ENCODE measurements at regions not wholly inside any gene's neighbourhood (a gene's known extent, or its start where the extent isn't known, plus 50 kb on each side); places are given as distances from the start of the nearest gene placed in this dataset.

DNA sequence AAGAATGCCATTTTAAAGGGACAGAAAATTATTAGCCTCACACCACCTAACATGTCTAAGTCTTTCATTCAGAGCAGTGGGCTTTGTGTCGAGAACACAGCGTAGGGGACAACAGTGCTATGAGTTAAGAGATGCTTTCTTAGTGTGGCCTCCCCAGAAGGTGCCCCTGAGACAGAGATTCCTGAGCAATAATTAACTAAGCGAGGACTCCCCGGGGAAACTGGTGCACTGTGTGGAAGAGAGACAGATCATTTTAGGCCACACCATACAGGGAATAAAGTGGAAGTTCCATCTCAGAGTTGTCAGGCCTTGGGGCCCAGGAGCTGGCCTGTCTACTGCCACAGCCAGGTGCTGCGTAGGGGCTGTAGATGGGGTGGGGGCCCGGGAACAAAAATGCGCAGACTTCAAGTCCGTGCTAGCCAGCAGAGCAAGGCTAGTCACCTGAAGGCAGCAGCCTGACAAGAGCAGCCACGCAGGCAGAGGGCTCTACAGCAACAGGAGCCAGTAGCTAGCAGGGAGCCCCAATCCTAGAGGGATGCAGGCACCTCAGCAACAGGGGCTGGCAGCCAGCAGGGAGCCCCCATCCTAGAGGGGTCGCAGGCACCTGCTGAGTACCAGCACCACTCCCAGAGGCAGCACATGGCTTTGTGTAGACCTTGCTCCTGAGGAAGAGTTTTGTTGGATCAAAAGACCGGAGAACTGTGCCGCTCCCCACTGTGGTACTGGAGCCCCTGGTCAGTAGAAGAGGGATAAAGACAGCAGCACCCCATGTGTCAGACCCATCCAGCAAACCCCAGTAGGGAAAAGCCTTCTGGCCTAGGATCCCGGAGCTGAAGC is 63.0 kb upstream of the NXT1 start:
- POLR2A ChIA-PET, result no interaction called here
- no peaks in the 10 kb centered on the region for H3K36me3 Mint-ChIP-seq
- ATAC-seq (ENCODE audit: low read depth) (no peak), DNase-seq (no peak)
- no peak overlapping the region for H3K27ac Mint-ChIP-seq
- no peaks in the 10 kb centered on the region for H3K9me3 Mint-ChIP-seq
- H3K4me3 Mint-ChIP-seq, result no peak overlapping the region
- H3K4me1 Mint-ChIP-seq, result peaks cover 3% of the 10 kb centered on the region
- H3K27me3 Mint-ChIP-seq, result peaks cover 2% of the 10 kb centered on the region

DNA sequence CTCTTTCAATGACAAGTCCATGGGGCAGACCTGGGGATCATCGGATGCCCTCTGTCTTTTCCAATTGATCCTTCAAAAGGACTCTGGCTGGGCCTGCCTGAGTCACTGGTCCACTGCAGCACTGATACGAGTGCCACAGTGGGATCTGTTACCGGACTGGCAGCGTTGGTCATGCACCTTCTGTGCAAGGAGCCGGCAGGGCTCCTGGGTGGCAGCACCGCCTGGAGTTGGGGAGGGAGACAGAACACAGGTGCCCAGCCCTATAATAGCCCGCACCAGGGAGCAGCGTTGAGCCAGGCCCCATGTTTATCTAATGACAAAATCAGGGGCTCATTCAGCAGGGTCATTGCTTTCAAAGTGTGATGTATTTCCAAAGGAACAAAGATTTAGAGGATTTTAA is 64.2 kb upstream of the NXT1 start:
- Mint-ChIP-seq H3K27ac (no peak overlapping the region), H3K9me3 (no peaks in the 10 kb centered on the region), H3K27me3 (peaks cover 2% of the 10 kb centered on the region), H3K4me3 (no peak overlapping the region), H3K4me1 (peaks cover 3% of the 10 kb centered on the region), H3K36me3 (no peaks in the 10 kb centered on the region)
- ATAC-seq (ENCODE audit: low read depth), result no peak
- DNase-seq, result no peak
- POLR2A ChIA-PET, result no interaction called here

DNA sequence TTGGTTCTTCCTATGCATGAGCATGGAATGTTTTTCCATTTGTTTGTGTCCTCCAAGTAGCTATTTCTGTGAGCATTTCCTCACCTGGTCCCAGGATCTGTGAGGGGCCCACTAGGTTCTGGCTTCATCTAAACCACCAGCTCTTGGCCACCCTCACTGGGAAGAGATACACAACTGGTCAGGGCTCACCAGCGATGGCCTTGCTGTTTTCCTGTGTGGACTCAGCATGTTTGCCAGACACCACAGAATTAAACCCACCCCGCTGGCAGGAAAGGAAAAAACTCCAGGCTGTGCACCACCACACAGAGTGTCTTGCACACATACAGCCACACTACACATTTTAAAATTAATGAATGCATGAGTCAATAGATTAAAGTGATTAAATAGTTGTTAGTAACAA is 65.1 kb upstream of the NXT1 start:
- Mint-ChIP-seq H3K27ac (no peak overlapping the region), H3K27me3 (peaks cover 2% of the 10 kb centered on the region), H3K4me1 (peaks cover 3% of the 10 kb centered on the region), H3K36me3 (no peaks in the 10 kb centered on the region), H3K4me3 (no peak overlapping the region), H3K9me3 (no peaks in the 10 kb centered on the region)
- DNase-seq, result no peak
- POLR2A ChIA-PET, result no interaction called here
- ATAC-seq (ENCODE audit: low read depth), result no peak

DNA sequence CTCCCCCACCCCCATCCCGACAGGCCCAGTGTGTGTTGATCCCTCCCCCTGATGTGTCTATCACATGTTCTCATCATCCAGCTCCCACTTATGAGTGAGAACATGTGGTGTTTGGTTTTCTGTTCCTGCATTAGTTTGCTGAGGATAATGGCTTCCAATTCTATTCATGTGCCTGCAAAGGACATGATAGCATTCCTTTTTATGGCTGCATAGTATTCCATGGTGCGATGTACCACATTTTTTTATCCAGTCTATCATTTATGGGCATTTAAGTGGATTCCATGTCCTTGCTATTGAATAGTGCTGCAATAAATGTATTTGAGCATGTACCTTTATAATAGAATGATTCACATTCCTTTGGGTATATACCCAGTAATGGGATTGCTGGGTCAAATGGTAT is 66.6 kb upstream of the NXT1 start:
- POLR2A ChIA-PET, result no interaction called here
- DNase-seq (no peak), ATAC-seq (ENCODE audit: low read depth) (no peak)
- Mint-ChIP-seq H3K9me3 (no peaks in the 10 kb centered on the region), H3K27ac (no peak overlapping the region), H3K27me3 (peaks cover 2% of the 10 kb centered on the region), H3K4me3 (no peak overlapping the region), H3K4me1 (peaks cover 3% of the 10 kb centered on the region), H3K36me3 (no peaks in the 10 kb centered on the region)

DNA sequence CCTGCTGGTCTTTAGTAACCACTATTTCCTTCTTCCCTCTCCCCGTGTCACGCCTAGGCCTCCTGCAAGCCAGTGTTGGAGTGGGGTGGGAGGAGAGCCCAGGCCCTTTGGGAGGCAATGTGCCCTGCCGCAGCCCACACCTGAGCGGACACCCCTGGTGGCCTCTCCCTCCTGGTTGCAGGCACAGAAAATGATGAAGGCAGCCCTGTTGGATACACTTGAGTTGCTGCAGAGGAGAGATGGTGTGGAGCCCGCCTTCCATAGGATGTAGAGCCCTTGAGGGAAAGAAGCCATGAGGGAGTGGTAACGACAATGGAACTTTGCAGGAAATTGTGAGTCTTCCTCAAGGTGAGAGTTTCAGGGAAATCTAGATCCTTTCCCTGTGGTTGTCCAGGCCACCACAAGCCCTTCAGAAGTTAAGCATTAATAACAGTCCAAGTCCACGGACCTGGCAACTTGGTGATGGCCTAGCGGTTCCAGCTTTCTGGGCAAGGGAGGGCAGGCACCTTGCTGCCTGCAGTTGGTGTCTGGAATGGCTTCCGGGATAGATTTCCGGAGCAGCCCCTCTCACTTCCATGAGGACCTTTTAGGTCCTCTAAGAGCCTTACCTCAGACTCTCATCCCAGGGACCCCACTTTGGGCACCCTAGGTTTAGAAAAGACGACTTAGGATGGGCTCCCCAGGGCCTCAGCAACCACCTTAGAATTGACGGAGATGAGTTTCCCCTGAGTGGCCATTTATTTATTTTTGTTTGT is 67.3 kb upstream of the NXT1 start:
- Mint-ChIP-seq H3K9me3 (no peaks in the 10 kb centered on the region), H3K27me3 (peaks cover 2% of the 10 kb centered on the region), H3K36me3 (no peaks in the 10 kb centered on the region), H3K4me3 (no peak overlapping the region), H3K4me1 (peaks cover 3% of the 10 kb centered on the region), H3K27ac (no peak overlapping the region)
- ATAC-seq (ENCODE audit: low read depth) (no peak), DNase-seq (no peak)
- POLR2A ChIA-PET, result no interaction called here

DNA sequence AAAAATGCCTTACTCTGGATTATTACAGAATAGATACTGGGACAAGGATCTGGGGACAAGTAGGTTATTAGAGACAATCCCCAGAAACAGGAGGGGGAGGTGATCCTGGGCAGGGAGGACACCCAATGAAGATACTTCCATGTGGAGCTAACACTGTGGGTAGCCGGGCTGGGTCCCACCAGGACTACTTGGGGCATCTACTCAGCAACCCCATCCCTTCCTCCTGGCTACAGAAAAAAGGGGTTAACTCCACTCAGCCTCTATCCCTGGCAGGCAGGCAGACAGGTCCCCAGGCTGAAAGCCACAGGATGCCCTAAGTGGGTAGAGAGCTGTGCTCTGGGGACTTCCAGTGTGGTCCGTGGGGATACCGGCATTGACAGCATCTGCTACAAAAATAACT is 68.0 kb upstream of the NXT1 start:
- ATAC-seq (ENCODE audit: low read depth) (no peak), DNase-seq (no peak)
- H3K9me3 Mint-ChIP-seq, result no peaks in the 10 kb centered on the region
- peaks cover 3% of the 10 kb centered on the region for H3K4me1 Mint-ChIP-seq
- POLR2A ChIA-PET, result no interaction called here
- no peak overlapping the region for H3K4me3 Mint-ChIP-seq
- H3K27ac Mint-ChIP-seq, result no peak overlapping the region
- H3K36me3 Mint-ChIP-seq, result no peaks in the 10 kb centered on the region
- H3K27me3 Mint-ChIP-seq, result peaks cover 2% of the 10 kb centered on the region

DNA sequence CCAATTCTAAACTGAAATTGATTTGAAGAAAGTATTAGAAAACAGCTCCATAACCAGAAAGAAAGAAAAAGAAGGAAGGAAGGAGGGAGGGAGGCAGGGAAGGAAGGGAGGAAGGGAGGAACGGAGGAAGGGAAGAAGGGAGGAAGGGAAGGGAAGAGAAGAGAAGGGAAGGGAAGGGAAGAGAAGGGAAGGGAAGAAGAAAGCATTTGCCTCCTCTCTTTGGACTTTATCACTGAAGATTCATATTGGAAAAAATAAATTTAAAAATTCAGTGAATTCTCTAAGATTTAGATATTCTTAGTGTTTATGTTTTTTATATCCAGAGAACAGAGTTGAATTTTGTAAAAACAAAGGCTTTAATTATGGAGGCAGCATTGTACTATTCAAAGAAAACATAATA is 68.5 kb upstream of the NXT1 start:
- H3K36me3 Mint-ChIP-seq, result no peaks in the 10 kb centered on the region
- no peak for DNase-seq
- H3K4me1 Mint-ChIP-seq, result peaks cover 3% of the 10 kb centered on the region
- H3K27ac Mint-ChIP-seq, result no peak overlapping the region
- H3K4me3 Mint-ChIP-seq, result no peak overlapping the region
- POLR2A ChIA-PET, result no interaction called here
- no peak for ATAC-seq (ENCODE audit: low read depth)
- H3K9me3 Mint-ChIP-seq, result no peaks in the 10 kb centered on the region
- peaks cover 2% of the 10 kb centered on the region for H3K27me3 Mint-ChIP-seq

DNA sequence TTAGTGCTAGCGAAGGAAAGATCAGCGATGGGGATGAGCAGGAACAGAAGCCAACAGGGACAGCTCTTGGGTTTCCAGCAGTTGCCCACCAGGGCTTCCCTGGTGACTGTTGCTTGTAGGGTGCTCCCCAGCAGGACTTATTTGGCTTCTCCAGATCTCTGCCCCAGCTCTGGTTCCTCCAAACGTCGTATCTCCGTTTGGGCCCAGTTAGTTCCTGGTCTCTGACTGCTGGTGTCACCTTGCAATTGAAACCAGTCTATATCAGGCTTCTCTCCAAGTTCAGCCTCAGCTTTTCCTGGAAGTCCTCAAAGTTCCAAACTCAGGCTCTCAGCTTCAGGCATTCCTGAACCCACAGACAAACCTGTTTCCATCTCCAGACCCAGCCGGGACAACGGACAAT is 70.8 kb upstream of the NXT1 start:
- Mint-ChIP-seq H3K36me3 (no peaks in the 10 kb centered on the region), H3K4me1 (peaks cover 3% of the 10 kb centered on the region), H3K4me3 (no peak overlapping the region), H3K27ac (no peak overlapping the region), H3K27me3 (peaks cover 2% of the 10 kb centered on the region), H3K9me3 (no peaks in the 10 kb centered on the region)
- no peak for ATAC-seq (ENCODE audit: low read depth)
- no peak for DNase-seq
- POLR2A ChIA-PET, result no interaction called here

DNA sequence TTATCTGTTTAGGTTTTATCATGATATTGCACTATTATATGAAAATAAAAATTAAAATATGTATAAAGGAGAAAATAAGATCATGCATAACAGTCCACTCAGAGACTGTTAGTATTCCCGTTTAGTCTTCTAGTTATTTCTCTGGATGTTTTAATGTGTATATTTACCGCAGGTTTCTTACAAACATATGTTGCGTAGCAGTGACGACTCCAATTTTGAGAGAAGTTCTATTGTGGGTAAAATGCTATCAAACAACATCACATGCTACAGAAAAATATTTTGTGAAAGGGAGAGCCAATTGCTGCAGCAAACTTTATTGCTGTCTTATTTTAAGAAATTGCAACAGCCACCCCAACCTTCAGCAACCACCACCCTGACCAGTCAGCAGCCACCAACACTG is 72.4 kb upstream of the NXT1 start:
- H3K9me3 Mint-ChIP-seq, result no peaks in the 10 kb centered on the region
- POLR2A ChIA-PET, result no interaction called here
- H3K4me1 Mint-ChIP-seq, result peaks cover 3% of the 10 kb centered on the region
- no peak for ATAC-seq (ENCODE audit: low read depth)
- H3K27ac Mint-ChIP-seq, result no peak overlapping the region
- no peaks in the 10 kb centered on the region for H3K27me3 Mint-ChIP-seq
- H3K4me3 Mint-ChIP-seq, result no peak overlapping the region
- DNase-seq, result no peak
- H3K36me3 Mint-ChIP-seq, result no peaks in the 10 kb centered on the region

DNA sequence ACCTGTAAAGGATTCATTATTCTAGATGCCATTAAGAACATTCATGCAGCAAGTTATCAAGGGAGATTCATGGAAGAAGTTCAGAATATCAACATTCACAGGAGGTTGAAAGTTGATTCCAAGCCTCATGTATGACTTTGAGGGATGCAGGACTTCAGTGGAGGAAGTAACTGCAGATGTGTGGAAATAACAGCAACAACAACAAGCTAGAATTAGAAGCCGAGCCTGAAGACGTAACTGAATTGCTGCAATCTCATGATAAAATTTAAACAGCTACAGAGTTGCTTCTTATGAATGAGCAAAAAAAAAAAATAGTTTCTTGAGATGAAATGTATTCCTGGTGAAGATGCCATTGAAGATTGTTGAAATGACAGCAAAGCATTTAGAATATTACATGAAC is 73.3 kb upstream of the NXT1 start:
- no peak overlapping the region for H3K27ac Mint-ChIP-seq
- no peak for ATAC-seq (ENCODE audit: low read depth)
- no peaks in the 10 kb centered on the region for H3K9me3 Mint-ChIP-seq
- H3K27me3 Mint-ChIP-seq, result no peaks in the 10 kb centered on the region
- no peaks in the 10 kb centered on the region for H3K36me3 Mint-ChIP-seq
- no peak overlapping the region for H3K4me3 Mint-ChIP-seq
- no peak for DNase-seq
- H3K4me1 Mint-ChIP-seq, result no peaks in the 10 kb centered on the region
- POLR2A ChIA-PET, result no interaction called here

DNA sequence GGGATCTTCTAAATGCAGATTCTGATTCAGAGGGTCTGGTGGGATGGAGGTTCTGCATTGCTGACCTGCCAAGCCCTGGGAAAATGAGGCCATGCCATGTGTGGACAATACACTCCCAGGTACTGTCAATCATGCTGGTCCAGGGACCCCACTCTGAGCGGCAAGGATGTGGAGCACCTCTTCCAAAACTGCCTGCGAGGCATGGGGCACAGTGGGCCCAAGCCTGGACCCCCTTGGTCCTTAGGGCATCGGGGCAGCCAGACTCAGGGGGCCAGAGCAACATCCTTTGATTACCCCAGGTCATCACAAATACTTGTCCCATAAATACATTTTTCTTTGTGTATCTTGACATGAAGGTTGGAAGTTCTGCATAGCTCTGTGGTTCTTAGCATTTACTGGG is 76.8 kb upstream of the NXT1 start:
- no peak overlapping the region for H3K4me3 Mint-ChIP-seq
- H3K9me3 Mint-ChIP-seq, result no peaks in the 10 kb centered on the region
- no peak for DNase-seq
- no peaks in the 10 kb centered on the region for H3K4me1 Mint-ChIP-seq
- POLR2A ChIA-PET, result no interaction called here
- ATAC-seq (ENCODE audit: low read depth), result no peak
- no peak overlapping the region for H3K27ac Mint-ChIP-seq
- no peaks in the 10 kb centered on the region for H3K27me3 Mint-ChIP-seq
- no peaks in the 10 kb centered on the region for H3K36me3 Mint-ChIP-seq

DNA sequence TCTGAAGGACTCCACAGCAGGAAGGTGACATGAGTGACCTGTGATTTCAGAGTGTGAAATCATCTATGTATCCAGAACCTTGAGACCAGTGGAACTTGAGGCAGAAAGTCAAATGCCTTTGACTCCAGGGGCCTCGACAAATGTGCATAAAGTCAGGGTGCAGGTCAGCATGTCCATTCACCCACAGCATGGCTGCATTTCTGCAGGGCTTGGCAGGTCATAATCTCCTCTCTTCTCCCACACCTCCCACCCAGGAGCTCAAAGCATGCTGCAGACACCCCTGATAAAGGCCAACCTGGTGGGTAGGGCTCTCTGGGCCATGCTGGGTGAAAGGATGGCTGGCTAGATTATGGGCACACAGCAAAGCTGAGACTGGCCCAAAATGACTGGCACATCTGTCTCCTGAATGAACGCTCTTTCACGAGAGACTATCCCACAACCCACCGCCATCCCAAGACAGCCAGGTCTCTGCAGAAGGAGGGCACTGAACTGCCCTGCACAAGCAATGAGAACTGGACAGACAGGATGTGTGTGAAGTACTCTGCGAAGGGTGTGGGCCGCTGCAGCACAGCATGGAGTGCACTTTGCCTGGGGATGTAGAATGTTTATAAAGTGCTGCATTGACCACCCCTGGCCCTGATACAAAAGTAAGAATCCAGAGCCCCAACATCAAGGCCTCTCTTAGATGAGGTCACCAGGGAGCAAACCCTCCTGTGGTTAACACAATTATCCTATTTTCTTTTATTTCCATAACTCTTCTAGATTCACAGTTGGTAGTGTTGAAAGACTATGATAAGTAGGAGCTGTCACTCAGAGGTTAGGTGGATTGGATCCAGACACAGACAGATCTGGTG is 78.2 kb upstream of the NXT1 start:
- POLR2A ChIA-PET, result no interaction called here
- Mint-ChIP-seq H3K36me3 (no peaks in the 10 kb centered on the region), H3K27me3 (no peaks in the 10 kb centered on the region), H3K9me3 (peaks cover 2% of the 10 kb centered on the region), H3K27ac (no peak overlapping the region), H3K4me3 (no peak overlapping the region), H3K4me1 (no peaks in the 10 kb centered on the region)
- DNase-seq (no peak), ATAC-seq (ENCODE audit: low read depth) (no peak)

DNA sequence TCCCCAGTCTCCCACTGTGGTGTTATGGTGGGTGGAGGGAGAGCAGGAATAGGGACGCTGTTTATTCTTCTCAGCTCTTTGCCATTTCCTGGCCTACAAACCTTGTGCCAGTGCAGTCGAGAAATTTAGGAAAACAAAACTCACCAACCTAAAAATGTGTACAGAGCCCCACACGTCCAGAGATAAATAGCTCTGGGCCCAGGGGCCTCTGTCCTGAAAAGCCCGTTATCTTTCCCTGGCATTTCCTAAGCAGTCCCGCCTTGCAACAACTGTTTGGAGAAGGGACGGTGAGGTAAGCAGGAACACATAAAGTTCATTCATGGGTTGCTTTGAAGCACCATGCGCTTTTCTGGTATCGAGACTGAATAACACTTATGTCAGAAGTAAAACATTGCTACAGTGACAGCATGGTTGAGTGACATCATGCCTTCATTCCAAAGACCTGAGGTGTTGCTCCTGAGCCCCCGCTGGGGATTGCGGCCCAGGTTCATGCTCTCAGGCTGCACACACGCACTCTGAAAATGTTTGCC is 80.1 kb upstream of the NXT1 start:
- H3K4me3 Mint-ChIP-seq, result no peak overlapping the region
- H3K27me3 Mint-ChIP-seq, result no peaks in the 10 kb centered on the region
- DNase-seq (no peak), ATAC-seq (ENCODE audit: low read depth) (no peak)
- no peaks in the 10 kb centered on the region for H3K4me1 Mint-ChIP-seq
- H3K9me3 Mint-ChIP-seq, result peaks cover 2% of the 10 kb centered on the region
- H3K36me3 Mint-ChIP-seq, result no peaks in the 10 kb centered on the region
- no peak overlapping the region for H3K27ac Mint-ChIP-seq
- POLR2A ChIA-PET, result no interaction called here
